Stomach (tissue), 4 donors: ENCODE measurements at regions not wholly inside any gene's neighbourhood (a gene's known extent, or its start where the extent isn't known, plus 50 kb on each side); places are given as distances from the start of the nearest gene placed in this dataset.

Experiments used
- EP300 ChIP-seq: sonication (generic); formaldehyde crosslinking; IDR thresholded peaks from one replicate; pipeline ENCODE4 v1.6.1; 2017; ENCODE audit warnings: antibody characterized with exemption
- POLR2A ChIP-seq, 4 donors: fragments of 450-650 bp; IDR thresholded peaks; one replicate each; pipeline ENCODE4 v1.6.1; 2016; ENCODE audit warnings: antibody characterized with exemption in 4 of 4, control low read depth in 2 of 4, mild to moderate bottlenecking in 1 of 4, moderate library complexity in 1 of 4
- POLR2AphosphoS5 ChIP-seq, 3 donors: sonication (generic); formaldehyde crosslinking; IDR thresholded peaks; one replicate each; pipeline ENCODE4 v1.6.1; 2016; ENCODE audit warnings: antibody characterized with exemption in 3 of 3
- TF ChIP-seq, protein P1 (sequence below), 7 experiments: fragments of 450-650 bp in 4 of 7; fragments of 200-600 bp in 3 of 7; sonication (generic) in 3 of 7; IDR thresholded peaks; one replicate each; pipeline ENCODE4 v1.5.1; 2016 to 2019; ENCODE audit warnings: antibody characterized with exemption in 7 of 7, control low read depth in 2 of 7, mild to moderate bottlenecking in 1 of 7

DNA sequence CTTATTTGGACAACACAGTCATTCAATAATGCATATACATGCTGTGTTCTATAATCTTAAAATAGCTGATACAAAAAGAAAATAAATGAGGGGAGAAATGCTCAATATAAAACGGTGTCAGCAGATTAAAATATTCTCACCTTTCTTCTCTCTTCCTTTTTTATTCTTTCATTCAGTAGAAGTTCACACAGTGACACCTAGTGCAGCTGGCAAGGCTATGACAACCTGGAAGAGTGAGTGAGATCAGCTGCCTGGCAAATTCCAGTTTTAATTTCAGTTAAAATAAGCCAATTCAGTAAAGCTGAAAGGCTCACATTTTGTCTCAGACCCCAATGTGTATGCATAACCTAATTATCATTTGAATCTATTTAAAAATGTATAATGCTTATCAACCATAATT is 150.3 kb downstream of the RASEF start:
- TF ChIP-seq EP300 = no peak
- TF ChIP-seq, protein P1, sequence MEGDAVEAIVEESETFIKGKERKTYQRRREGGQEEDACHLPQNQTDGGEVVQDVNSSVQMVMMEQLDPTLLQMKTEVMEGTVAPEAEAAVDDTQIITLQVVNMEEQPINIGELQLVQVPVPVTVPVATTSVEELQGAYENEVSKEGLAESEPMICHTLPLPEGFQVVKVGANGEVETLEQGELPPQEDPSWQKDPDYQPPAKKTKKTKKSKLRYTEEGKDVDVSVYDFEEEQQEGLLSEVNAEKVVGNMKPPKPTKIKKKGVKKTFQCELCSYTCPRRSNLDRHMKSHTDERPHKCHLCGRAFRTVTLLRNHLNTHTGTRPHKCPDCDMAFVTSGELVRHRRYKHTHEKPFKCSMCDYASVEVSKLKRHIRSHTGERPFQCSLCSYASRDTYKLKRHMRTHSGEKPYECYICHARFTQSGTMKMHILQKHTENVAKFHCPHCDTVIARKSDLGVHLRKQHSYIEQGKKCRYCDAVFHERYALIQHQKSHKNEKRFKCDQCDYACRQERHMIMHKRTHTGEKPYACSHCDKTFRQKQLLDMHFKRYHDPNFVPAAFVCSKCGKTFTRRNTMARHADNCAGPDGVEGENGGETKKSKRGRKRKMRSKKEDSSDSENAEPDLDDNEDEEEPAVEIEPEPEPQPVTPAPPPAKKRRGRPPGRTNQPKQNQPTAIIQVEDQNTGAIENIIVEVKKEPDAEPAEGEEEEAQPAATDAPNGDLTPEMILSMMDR (IDR thresholded peaks at IDR 0.05) = no peak
- TF ChIP-seq POLR2A (IDR thresholded peaks at IDR 0.05) = no peak
- no peak for TF ChIP-seq POLR2AphosphoS5 (IDR thresholded peaks at IDR 0.05)
